ENCODE measurements at regions not wholly inside any gene's neighbourhood (a gene's known extent, or its start where the extent isn't known, plus 50 kb on each side); places are given as distances from the start of the nearest gene placed in this dataset.

DNA sequence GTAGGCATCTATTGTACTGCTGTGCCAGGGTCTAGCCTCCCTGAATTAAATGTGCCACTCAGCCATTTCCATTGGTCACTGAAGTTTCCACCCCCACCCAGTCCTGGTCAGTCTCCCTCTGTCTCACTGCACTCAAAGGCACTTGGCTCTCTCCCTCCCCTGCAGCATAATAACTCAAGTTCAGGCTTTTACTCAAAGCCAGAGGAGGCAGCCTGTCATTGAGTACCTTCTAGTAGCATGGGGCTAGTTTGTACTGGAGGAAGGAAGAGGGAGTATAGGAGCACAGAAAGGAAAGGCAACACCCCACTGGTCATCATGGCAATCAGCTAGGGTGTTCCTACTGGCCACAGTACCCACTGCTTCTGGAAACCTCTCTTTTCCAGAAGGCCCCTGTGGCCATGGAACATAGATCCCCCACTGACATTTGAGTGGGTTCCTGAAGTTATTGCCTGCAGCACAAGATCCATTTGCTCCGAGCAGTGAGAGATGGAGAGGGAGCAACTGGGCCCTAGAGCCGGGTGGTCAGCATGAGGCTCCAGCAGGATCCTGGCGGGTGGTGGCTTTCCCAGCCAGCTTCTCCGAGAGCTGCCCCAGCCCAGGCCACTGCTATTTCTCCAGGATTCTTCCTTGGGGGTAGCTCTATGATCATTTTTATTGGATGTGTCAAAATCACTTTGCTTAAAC is 89.9 kb upstream of the CPEB4 start:
- H3K4me3 ChIP-seq (ENCODE audit: low read depth in 1 of 3, low read length in 3 of 3): no peak overlapping the region
- no peak overlapping the region for H3K27ac ChIP-seq (ENCODE audit: low read depth in 1 of 2, low read length in 2 of 2)
- H3K36me3 ChIP-seq (ENCODE audit: control insufficient read depth in 4 of 4, insufficient read depth in 3 of 4, low read depth in 1 of 4, low read length in 3 of 4): no peaks in the 10 kb centered on the region
- no peak overlapping the region for H3K9ac ChIP-seq (ENCODE audit: low read depth in 1 of 2, low read length in 2 of 2)
- no peaks in the 10 kb centered on the region for H3K27me3 ChIP-seq (ENCODE audit: control insufficient read depth in 4 of 4, insufficient read depth in 4 of 4, low read length in 3 of 4)
- H3K4me1 ChIP-seq (ENCODE audit: control insufficient read depth in 4 of 4, insufficient read depth in 4 of 4, low read length in 3 of 4): peaks cover 2 to 17% (median 10%) of the 10 kb centered on the region in 4 donors
- 93% methylated on average over 4 of the region's 4 CpGs for WGBS
- H3K9me3 ChIP-seq (ENCODE audit: control insufficient read depth in 4 of 4, low read length in 3 of 4): no peaks in the 10 kb centered on the region
- DNase-seq (ENCODE audit: low spot score): no peak
- TF ChIP-seq SP1 (IDR thresholded peaks at IDR 0.05) (no peak), EGR1 (IDR thresholded peaks at IDR 0.05; ENCODE audit: low read depth in 2 of 2) (no peak), HNF4G (IDR thresholded peaks at IDR 0.05) (no peak), GABPA (IDR thresholded peaks at IDR 0.05 in 1 of 2, conservative IDR thresholded peaks at IDR 0.05 in 1 of 2) (no peak), FOXA2 (IDR thresholded peaks at IDR 0.05) (no peak), REST (IDR thresholded peaks at IDR 0.05) (no peak), TAF1 (conservative IDR thresholded peaks at IDR 0.05) (no peak), YY1 (IDR thresholded peaks at IDR 0.05) (no peak)
- TF ChIP-seq, protein P1, sequence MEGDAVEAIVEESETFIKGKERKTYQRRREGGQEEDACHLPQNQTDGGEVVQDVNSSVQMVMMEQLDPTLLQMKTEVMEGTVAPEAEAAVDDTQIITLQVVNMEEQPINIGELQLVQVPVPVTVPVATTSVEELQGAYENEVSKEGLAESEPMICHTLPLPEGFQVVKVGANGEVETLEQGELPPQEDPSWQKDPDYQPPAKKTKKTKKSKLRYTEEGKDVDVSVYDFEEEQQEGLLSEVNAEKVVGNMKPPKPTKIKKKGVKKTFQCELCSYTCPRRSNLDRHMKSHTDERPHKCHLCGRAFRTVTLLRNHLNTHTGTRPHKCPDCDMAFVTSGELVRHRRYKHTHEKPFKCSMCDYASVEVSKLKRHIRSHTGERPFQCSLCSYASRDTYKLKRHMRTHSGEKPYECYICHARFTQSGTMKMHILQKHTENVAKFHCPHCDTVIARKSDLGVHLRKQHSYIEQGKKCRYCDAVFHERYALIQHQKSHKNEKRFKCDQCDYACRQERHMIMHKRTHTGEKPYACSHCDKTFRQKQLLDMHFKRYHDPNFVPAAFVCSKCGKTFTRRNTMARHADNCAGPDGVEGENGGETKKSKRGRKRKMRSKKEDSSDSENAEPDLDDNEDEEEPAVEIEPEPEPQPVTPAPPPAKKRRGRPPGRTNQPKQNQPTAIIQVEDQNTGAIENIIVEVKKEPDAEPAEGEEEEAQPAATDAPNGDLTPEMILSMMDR (IDR thresholded peaks at IDR 0.05; ENCODE audit: low read depth, low read length, missing input control): no peak
- TF ChIP-seq, protein P2, sequence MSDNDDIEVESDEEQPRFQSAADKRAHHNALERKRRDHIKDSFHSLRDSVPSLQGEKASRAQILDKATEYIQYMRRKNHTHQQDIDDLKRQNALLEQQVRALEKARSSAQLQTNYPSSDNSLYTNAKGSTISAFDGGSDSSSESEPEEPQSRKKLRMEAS (IDR thresholded peaks at IDR 0.05): no peak
- TF ChIP-seq, protein P3, sequence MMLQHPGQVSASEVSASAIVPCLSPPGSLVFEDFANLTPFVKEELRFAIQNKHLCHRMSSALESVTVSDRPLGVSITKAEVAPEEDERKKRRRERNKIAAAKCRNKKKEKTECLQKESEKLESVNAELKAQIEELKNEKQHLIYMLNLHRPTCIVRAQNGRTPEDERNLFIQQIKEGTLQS (IDR thresholded peaks at IDR 0.05): no peak
- TF ChIP-seq, protein P4, sequence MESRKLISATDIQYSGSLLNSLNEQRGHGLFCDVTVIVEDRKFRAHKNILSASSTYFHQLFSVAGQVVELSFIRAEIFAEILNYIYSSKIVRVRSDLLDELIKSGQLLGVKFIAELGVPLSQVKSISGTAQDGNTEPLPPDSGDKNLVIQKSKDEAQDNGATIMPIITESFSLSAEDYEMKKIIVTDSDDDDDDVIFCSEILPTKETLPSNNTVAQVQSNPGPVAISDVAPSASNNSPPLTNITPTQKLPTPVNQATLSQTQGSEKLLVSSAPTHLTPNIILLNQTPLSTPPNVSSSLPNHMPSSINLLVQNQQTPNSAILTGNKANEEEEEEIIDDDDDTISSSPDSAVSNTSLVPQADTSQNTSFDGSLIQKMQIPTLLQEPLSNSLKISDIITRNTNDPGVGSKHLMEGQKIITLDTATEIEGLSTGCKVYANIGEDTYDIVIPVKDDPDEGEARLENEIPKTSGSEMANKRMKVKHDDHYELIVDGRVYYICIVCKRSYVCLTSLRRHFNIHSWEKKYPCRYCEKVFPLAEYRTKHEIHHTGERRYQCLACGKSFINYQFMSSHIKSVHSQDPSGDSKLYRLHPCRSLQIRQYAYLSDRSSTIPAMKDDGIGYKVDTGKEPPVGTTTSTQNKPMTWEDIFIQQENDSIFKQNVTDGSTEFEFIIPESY (IDR thresholded peaks at IDR 0.05): no peak

- H3K4me3 ChIP-seq (ENCODE audit: low read depth in 1 of 3, low read length in 3 of 3): no peak overlapping the region
- H3K4me1 ChIP-seq (ENCODE audit: control insufficient read depth in 4 of 4, insufficient read depth in 4 of 4, low read length in 3 of 4): peaks cover 2 to 18% (median 12%) of the 10 kb centered on the region in 4 donors
- no peak overlapping the region for H3K27ac ChIP-seq (ENCODE audit: low read depth in 1 of 2, low read length in 2 of 2)
- WGBS: 91% methylated on average over 8 of the region's 8 CpGs
- H3K36me3 ChIP-seq (ENCODE audit: control insufficient read depth in 4 of 4, insufficient read depth in 3 of 4, low read depth in 1 of 4, low read length in 3 of 4): no peaks in the 10 kb centered on the region
- no peak overlapping the region for H3K9ac ChIP-seq (ENCODE audit: low read depth in 1 of 2, low read length in 2 of 2)
- no peaks in the 10 kb centered on the region for H3K27me3 ChIP-seq (ENCODE audit: control insufficient read depth in 4 of 4, insufficient read depth in 4 of 4, low read length in 3 of 4)
- TF ChIP-seq RXRA (IDR thresholded peaks at IDR 0.05) (no peak), TAF1 (conservative IDR thresholded peaks at IDR 0.05) (no peak), HNF4A (conservative IDR thresholded peaks at IDR 0.05) (no peak), NR2F2 (IDR thresholded peaks at IDR 0.05) (no peak), HNF4G (IDR thresholded peaks at IDR 0.05) (no peak), EGR1 (IDR thresholded peaks at IDR 0.05; ENCODE audit: low read depth in 2 of 2) (no peak), RAD21 (IDR thresholded peaks at IDR 0.05) (no peak)
- TF ChIP-seq, protein P2 (IDR thresholded peaks at IDR 0.05): no peak
- TF ChIP-seq, protein P1 (IDR thresholded peaks at IDR 0.05; ENCODE audit: low read depth, low read length, missing input control): no peak
- DNase-seq (ENCODE audit: low spot score): no peak
- no peaks in the 10 kb centered on the region for H3K9me3 ChIP-seq (ENCODE audit: control insufficient read depth in 4 of 4, low read length in 3 of 4)
Measured at GRCh38 chr5:173800340-173800739, 87.8 kb upstream of the CPEB4 start.

Measured in liver (tissue), 8 donors.